Peyer's patch (tissue), 4 donors: ENCODE measurements at regions not wholly inside any gene's neighbourhood (a gene's known extent, or its start where the extent isn't known, plus 50 kb on each side); places are given as distances from the start of the nearest gene placed in this dataset.

ENCODE experiments used
- POLR2A ChIP-seq, 2 donors: fragments of 450-650 bp; IDR thresholded peaks; one replicate each; pipeline ENCODE4 v1.5.1; 2017; ENCODE audit warnings: antibody characterized with exemption in 2 of 2, mild to moderate bottlenecking in 2 of 2, moderate library complexity in 2 of 2
- TF ChIP-seq, protein P1 (sequence below), 6 experiments: fragments of 450-650 bp in 4 of 6; fragments of 200-600 bp in 2 of 6; sonication (generic) in 1 of 6; IDR thresholded peaks; one replicate each; pipeline ENCODE4 v1.5.1; 2017 to 2019; ENCODE audit warnings: antibody characterized with exemption in 6 of 6, mild to moderate bottlenecking in 3 of 6, moderate library complexity in 1 of 6

DNA sequence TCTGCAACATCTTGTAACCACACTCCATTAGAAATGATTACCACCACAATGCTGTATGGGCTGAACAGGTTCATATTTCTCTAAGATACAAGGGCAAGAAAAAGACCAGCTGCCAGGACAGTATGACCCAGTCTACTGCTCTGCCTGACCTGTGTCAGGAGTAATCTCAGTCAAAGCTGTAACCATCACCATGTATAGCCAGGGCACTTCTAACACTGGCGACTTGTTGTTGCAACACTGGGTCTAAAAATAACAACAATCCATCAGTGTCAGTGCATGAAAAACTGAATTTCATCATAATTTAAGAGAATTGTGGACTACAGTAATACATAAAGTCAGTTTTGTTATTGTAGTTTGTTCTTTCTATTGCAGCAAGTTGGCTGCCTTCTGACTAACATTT is 738.6 kb upstream of the ADGRB3 start:
- TF ChIP-seq POLR2A (IDR thresholded peaks at IDR 0.05): no peak
- TF ChIP-seq, protein P1, sequence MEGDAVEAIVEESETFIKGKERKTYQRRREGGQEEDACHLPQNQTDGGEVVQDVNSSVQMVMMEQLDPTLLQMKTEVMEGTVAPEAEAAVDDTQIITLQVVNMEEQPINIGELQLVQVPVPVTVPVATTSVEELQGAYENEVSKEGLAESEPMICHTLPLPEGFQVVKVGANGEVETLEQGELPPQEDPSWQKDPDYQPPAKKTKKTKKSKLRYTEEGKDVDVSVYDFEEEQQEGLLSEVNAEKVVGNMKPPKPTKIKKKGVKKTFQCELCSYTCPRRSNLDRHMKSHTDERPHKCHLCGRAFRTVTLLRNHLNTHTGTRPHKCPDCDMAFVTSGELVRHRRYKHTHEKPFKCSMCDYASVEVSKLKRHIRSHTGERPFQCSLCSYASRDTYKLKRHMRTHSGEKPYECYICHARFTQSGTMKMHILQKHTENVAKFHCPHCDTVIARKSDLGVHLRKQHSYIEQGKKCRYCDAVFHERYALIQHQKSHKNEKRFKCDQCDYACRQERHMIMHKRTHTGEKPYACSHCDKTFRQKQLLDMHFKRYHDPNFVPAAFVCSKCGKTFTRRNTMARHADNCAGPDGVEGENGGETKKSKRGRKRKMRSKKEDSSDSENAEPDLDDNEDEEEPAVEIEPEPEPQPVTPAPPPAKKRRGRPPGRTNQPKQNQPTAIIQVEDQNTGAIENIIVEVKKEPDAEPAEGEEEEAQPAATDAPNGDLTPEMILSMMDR (IDR thresholded peaks at IDR 0.05): no peak
